Right lobe of liver (tissue), 4 donors: ENCODE measurements at regions not wholly inside any gene's neighbourhood (a gene's known extent, or its start where the extent isn't known, plus 50 kb on each side); places are given as distances from the start of the nearest gene placed in this dataset.

ENCODE experiments used
- CTCF ChIP-seq, 4 donors: fragments of 200-600 bp in 3 of 4; fragments of 450-650 bp in 1 of 4; IDR thresholded peaks; one replicate each; pipeline versions ENCODE4 v1.5.1 to v1.8.0; 2016 to 2022; ENCODE audit warnings: antibody characterized with exemption in 4 of 4, mild to moderate bottlenecking in 2 of 4
- POLR2A ChIP-seq: fragments of 450-650 bp; IDR thresholded peaks from one replicate; pipeline ENCODE4 v1.6.1; 2017; ENCODE audit warnings: antibody characterized with exemption, mild to moderate bottlenecking
- donor health status: DM: no; HTN: no; CAD: no.
- donor health status: DM: no; HTN: no; CAD: no.
- donor health status: DM: no; HTN: yes; CAD: no.

DNA sequence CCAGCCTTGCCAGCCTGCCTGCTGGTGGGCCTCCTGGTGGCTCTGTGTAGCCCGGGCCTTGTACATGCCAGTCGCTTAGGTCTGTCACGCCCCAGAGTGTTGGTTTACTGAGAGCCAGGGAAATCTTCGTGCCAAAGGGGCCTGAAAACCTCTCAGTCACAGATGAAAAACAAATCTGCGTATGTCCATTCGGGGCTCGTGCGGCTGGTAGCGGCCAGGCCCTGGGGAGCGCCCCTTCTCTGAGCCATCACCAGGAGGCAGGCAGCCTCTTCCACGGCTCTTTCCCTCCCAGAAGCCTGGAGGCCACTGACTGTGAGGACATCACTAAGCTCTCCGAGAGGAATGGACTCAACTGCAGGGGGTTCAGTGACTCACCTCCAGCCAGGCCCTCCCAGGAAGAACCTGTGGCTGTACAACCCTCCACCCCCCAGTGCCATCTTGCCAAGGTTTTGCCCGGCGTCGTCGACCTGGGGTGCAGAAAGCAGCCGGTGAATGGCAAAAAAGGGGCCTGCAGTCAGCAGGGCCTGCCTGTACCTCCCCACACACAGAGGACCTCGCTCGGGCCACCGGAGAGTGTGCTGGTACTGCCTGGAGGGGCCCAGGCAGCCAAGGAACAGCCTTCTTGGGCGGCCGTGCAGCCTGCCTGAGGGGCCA is 162.2 kb downstream of the BCOR start:
- TF ChIP-seq CTCF (IDR thresholded peaks at IDR 0.05) (no peak), POLR2A (no peak)
